ENCODE measurements at regions not wholly inside any gene's neighbourhood (a gene's known extent, or its start where the extent isn't known, plus 50 kb on each side); places are given as distances from the start of the nearest gene placed in this dataset.

- TF ChIP-seq CTCF (IDR thresholded peaks at IDR 0.05 in 2 of 3, conservative IDR thresholded peaks at IDR 0.05 in 1 of 3; ENCODE audit: borderline replicate concordance in 1 of 3, insufficient read depth in 1 of 3, low read depth in 2 of 3, low read length in 2 of 3), result no peak
- no peak for TF ChIP-seq YY1 (IDR thresholded peaks at IDR 0.05; ENCODE audit: extremely low read depth, insufficient replicate concordance, low read depth, low read length)
- no peak for TF ChIP-seq REST (IDR thresholded peaks at IDR 0.05; ENCODE audit: low read depth)
- no peak for TF ChIP-seq EZH2 (IDR thresholded peaks at IDR 0.05)
- TF ChIP-seq ZNF274 (IDR thresholded peaks at IDR 0.05; ENCODE audit: low read depth, low read length), result no peak
These were observed 520.3 kb upstream of the USP15 start for GRCh38 chr12:61739925-61740324.
